SK-MEL-5 (cell line): ENCODE measurements at regions not wholly inside any gene's neighbourhood (a gene's known extent, or its start where the extent isn't known, plus 50 kb on each side); places are given as distances from the start of the nearest gene placed in this dataset.
A peak's percentile ranks its signal among the peaks of the same experiment; 100 is the strongest.

Experiments
- DNase-seq: peaks from one replicate; pipeline ENCODE4 v3.0.0-alpha.2; 2016; ENCODE audit warnings: low read depth, low spot score
- in situ Hi-C: cut with HindIII; loops from 2 replicates; pipeline ENCODE4 v1.10.0; 2016; ENCODE audit warnings: low sequenced_read_pairs, high pct_unique_total_duplicates, low pct_unique_long_range_greater_than_20kb

GRCh38 chr22:22974795-22975580 is 87.4 kb downstream of the IGLL5 start:
- no peak for DNase-seq
- in situ Hi-C loops: no loop called here

- DNase-seq: peak; percentile 37
- in situ Hi-C loops: no loop called here
Observed at GRCh38 chr22:22976033-22976922, 88.7 kb downstream of the IGLL5 start.

GRCh38 chr22:22977479-22978200 is 90.0 kb downstream of the IGLL5 start:
- in situ Hi-C loops: no loop called here
- DNase-seq: no peak

DNA sequence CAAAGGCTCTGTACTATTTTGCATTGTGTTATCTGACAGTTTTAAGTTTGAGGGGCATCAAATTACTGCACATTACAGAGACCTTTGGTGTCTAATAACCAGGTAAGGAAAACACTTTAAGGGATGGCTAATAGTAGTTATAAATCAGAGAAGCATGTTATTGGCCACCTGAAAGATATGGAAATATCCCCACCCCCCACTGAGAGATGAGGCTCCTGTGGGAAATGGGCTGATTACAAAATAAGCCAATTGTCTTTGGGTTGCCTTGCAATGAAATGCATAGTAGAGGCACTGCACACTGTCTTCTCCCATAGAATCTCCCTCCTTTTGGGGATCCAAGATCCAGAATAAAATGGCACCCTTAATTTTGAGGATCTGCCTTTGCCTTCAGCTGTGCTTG is 91.0 kb downstream of the IGLL5 start:
- in situ Hi-C loops: no loop called here

GRCh38 chr22:22979121-22979724 is 91.1 kb upstream of the GNAZ start:
- in situ Hi-C loops: no loop called here
- DNase-seq: no peak

More for the DNA sequence above, 91.0 kb downstream of the IGLL5 start:
- DNase-seq: no peak

GRCh38 chr22:22979954-22980353 is 90.4 kb upstream of the GNAZ start:
- in situ Hi-C loops: no loop called here
- DNase-seq: no peak

GRCh38 chr22:22981670-22982571 is 88.4 kb upstream of the GNAZ start:
- no peak for DNase-seq
- in situ Hi-C loops: no loop called here

DNA sequence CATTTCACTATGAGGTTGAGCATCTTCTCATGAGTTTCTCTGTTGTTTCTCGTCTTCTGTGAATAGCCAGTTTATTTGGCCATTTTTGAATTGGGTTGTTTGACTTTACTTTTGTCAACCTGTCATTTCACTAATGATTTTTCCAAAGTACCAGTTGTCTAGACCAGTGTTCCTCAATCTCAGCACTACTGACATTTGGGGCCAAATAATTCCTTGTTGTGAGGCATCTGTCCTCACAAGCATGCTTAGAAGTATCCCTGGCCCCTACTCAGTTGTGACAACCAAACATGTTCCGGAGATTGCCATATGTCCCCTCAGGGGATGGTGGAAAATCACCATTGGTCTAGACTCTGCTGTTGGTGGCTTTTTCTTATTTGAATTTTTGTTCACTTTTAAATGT is 87.7 kb upstream of the GNAZ start:
- DNase-seq: no peak
- in situ Hi-C loops: no loop called here

DNA sequence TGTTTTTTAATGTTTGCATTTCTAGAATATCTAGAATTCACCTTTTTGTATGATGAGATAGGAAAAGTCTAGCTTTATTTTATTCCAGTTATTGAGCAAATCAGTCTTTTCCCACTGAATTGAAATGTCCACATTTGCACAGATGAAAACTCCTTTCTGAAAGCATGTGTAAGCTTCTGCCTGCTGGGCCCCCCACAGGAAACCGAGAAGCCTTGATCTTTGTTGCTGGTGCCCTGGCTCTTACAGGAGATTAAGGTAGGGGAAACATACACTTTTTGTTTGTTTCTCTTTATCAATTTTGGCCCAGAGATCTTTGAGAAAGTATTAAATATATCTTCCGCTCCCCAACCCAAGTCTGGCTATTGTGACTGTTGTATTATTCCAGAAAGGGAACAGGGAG is 87.2 kb upstream of the GNAZ start:
- in situ Hi-C loops: no loop called here
- DNase-seq: no peak

- in situ Hi-C loops: no loop called here
- no peak for DNase-seq
Observed at GRCh38 chr22:22983816-22984215, 86.5 kb upstream of the GNAZ start.

- DNase-seq: no peak
- in situ Hi-C loops: no loop called here
Observed at GRCh38 chr22:22984967-22985366, 85.4 kb upstream of the GNAZ start.

DNA sequence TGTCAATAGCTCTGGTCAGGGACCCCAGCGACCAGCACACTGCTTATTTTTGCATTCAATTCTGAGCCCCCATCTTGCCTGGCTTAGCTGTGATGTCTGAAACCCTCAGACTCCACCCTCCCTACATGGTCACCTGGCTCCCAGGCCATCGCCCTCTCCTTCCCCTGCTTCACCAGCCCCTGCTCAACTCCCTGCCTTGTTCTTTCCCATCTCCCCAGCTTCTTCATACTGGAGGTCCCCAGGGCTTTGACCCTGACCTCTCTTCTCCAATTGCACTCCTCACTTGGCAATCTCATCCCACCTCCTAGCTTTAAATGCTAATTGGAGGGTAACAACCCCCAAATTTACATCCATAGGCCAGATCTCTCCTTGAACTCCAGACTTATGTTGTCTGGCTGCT is 84.3 kb upstream of the GNAZ start:
- DNase-seq: no peak
- in situ Hi-C loops: no loop called here

DNA sequence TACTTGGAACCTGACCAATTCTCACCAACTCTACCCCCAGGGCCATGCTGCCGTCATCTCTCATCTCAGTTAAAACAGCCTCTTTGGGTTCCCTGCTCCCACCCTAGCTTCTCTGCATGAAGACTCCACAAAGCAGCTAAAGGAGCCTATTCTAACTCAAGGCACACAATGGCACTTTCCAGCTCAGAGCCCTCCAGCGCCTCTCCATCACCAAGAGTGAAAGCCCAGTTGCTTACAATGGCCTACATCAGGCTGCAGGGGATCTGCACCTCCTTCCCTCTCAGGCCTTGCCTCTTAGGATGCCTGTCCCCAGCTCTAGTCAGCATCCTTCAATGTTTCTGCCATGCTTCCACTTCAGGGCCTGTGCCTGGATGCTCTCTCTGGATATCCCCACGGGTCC is 83.7 kb upstream of the GNAZ start:
- DNase-seq: no peak
- in situ Hi-C loops: no loop called here

- no peak for DNase-seq
- in situ Hi-C loops: no loop called here
Observed at GRCh38 chr22:22988150-22988549, 82.2 kb upstream of the GNAZ start.

DNA sequence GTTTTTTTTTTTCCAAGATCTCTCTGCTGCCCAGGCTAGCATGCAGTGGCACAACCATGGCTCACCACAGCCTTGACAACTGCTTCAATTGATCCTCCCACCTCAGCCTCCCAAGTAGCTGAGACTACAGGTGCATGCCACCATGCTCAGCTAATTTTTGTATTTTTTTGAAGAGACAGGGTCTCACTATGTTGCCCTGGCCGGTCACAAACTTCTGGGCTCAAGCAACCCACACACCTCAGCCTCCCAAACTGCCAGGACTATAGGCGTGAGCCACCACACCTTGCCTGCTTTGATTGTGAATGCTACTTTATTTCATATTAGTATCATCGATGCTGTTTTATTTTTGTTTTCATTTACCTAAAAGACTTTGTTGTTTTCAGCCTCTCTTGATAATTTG is 81.5 kb upstream of the GNAZ start:
- in situ Hi-C loops: no loop called here
- no peak for DNase-seq

GRCh38 chr22:22989856-22990255 is 80.5 kb upstream of the GNAZ start:
- DNase-seq: no peak
- in situ Hi-C loops: no loop called here
